RWPE1 (cell line): ENCODE measurements at regions not wholly inside any gene's neighbourhood (a gene's known extent, or its start where the extent isn't known, plus 50 kb on each side); places are given as distances from the start of the nearest gene placed in this dataset.
"Not testable (repeated sequence)": the region's sequence is repeated elsewhere in the genome, so short reads cannot be mapped to it uniquely, and the experiment has no call there.

ENCODE experiments used
- CTCF ChIA-PET: fragments of 350-600 bp; sonication (Branson Sonifier 250); formaldehyde crosslinking; extraction: SDS; loops from one replicate; lab custom pipeline; 2021; lab: Yijun Ruan, JAX
- POLR2A ChIA-PET: fragments of 400-600 bp; formaldehyde crosslinking; extraction: SDS; loops from one replicate; lab custom pipeline; 2020; ENCODE audit warnings: antibody characterized with exemption; ENCODE audit not compliant: low non-redundant PET; lab: Yijun Ruan, JAX
- DNase-seq: peaks from one replicate; pipeline ENCODE4 v3.0.0; 2012; ENCODE audit warnings: low spot score
- H3K27ac ChIP-seq: fragments of 450-650 bp; 2 replicates; pipeline ENCODE4 v1.5.1; 2017

- H3K27ac ChIP-seq, CTCF ChIA-PET, DNase-seq, POLR2A ChIA-PET: not testable (repeated sequence)
Measured at GRCh38 chr2:87276673-87277072, 255.0 kb upstream of the PLGLB1 start.

- CTCF ChIA-PET, H3K27ac ChIP-seq, POLR2A ChIA-PET, DNase-seq: not testable (repeated sequence)
Measured at GRCh38 chr2:87277734-87278133, 256.1 kb upstream of the PLGLB1 start.

- DNase-seq, CTCF ChIA-PET, H3K27ac ChIP-seq, POLR2A ChIA-PET: not testable (repeated sequence)
Measured at GRCh38 chr2:87280596-87281355, 259.1 kb upstream of the PLGLB1 start.

GRCh38 chr2:87283735-87284470, 262.3 kb upstream of the PLGLB1 start:
- POLR2A ChIA-PET, CTCF ChIA-PET, H3K27ac ChIP-seq, DNase-seq: not testable (repeated sequence)

GRCh38 chr2:87284471-87284772, 262.8 kb upstream of the PLGLB1 start:
- H3K27ac ChIP-seq, DNase-seq, POLR2A ChIA-PET, CTCF ChIA-PET: not testable (repeated sequence)

GRCh38 chr2:87285139-87285538, 263.5 kb upstream of the PLGLB1 start:
- POLR2A ChIA-PET, CTCF ChIA-PET, DNase-seq, H3K27ac ChIP-seq: not testable (repeated sequence)

GRCh38 chr2:87290566-87291307, 269.1 kb upstream of the PLGLB1 start:
- POLR2A ChIA-PET, CTCF ChIA-PET, H3K27ac ChIP-seq, DNase-seq: not testable (repeated sequence)

GRCh38 chr2:87291400-87292200, 270.0 kb upstream of the PLGLB1 start:
- CTCF ChIA-PET, H3K27ac ChIP-seq, POLR2A ChIA-PET, DNase-seq: not testable (repeated sequence)

GRCh38 chr2:87293931-87294594, 272.4 kb upstream of the PLGLB1 start:
- H3K27ac ChIP-seq, CTCF ChIA-PET, DNase-seq, POLR2A ChIA-PET: not testable (repeated sequence)

GRCh38 chr2:87295135-87295534, 273.5 kb upstream of the PLGLB1 start:
- CTCF ChIA-PET, POLR2A ChIA-PET: not testable (repeated sequence)

GRCh38 chr2:87301349-87301748, 279.7 kb upstream of the PLGLB1 start:
- CTCF ChIA-PET, H3K27ac ChIP-seq, DNase-seq, POLR2A ChIA-PET: not testable (repeated sequence)

More at GRCh38 chr2:87295135-87295534, 273.5 kb upstream of the PLGLB1 start:
- H3K27ac ChIP-seq, DNase-seq: not testable (repeated sequence)

GRCh38 chr2:87301871-87302270, 280.2 kb upstream of the PLGLB1 start:
- POLR2A ChIA-PET, CTCF ChIA-PET, DNase-seq, H3K27ac ChIP-seq: not testable (repeated sequence)

- H3K27ac ChIP-seq, CTCF ChIA-PET, POLR2A ChIA-PET, DNase-seq: not testable (repeated sequence)
Measured at GRCh38 chr2:87308621-87309020, 287.0 kb upstream of the PLGLB1 start.

- POLR2A ChIA-PET, H3K27ac ChIP-seq, CTCF ChIA-PET, DNase-seq: not testable (repeated sequence)
Measured at GRCh38 chr2:87309785-87310184, 288.1 kb upstream of the PLGLB1 start.

- H3K27ac ChIP-seq, POLR2A ChIA-PET, DNase-seq, CTCF ChIA-PET: not testable (repeated sequence)
Measured at GRCh38 chr2:87311896-87312441, 290.3 kb upstream of the PLGLB1 start.

- H3K27ac ChIP-seq, CTCF ChIA-PET, POLR2A ChIA-PET, DNase-seq: not testable (repeated sequence)
Measured at GRCh38 chr2:87314622-87315021, 293.0 kb upstream of the PLGLB1 start.
